A549 (cell line): ENCODE measurements at regions not wholly inside any gene's neighbourhood (a gene's known extent, or its start where the extent isn't known, plus 50 kb on each side); places are given as distances from the start of the nearest gene placed in this dataset.
"Not testable (repeated sequence)": the region's sequence is repeated elsewhere in the genome, so short reads cannot be mapped to it uniquely, and the experiment has no call there.

Experiments used
- HDAC2 ChIP-seq: fragments of 200-600 bp; sonication (generic); IDR thresholded peaks from 2 replicates; pipeline ENCODE4 v1.6.1; 2016
- JUN ChIP-seq, 2 experiments: fragments of >200 bp; sonication (Bioruptor Twin); formaldehyde crosslinking; IDR thresholded peaks; 2 replicates in 1 of 2; 3 replicates in 1 of 2; pipeline ENCODE4 v1.6.1; 2016 to 2017
- KDM5A ChIP-seq: fragments of 200-600 bp; sonication (generic); IDR thresholded peaks from 2 replicates; pipeline ENCODE4 v1.6.1; 2016; ENCODE audit warnings: antibody characterized with exemption, mild to moderate bottlenecking
- MAFK ChIP-seq: fragments of 450-650 bp; IDR thresholded peaks from 2 replicates; pipeline ENCODE4 v1.6.1; 2014; ENCODE audit not compliant: partially characterized antibody
- POLR2A ChIP-seq: IDR thresholded peaks from 2 replicates; pipeline ENCODE4 v1.6.1; 2012; ENCODE audit warnings: mild to moderate bottlenecking, low read length
- REST ChIP-seq: fragments of 200-600 bp; sonication (generic); IDR thresholded peaks from 2 replicates; pipeline ENCODE4 v1.6.1; 2016; ENCODE audit warnings: antibody characterized with exemption, mild to moderate bottlenecking, moderate library complexity
- TF ChIP-seq, protein P1 (sequence below): fragments of >200 bp; sonication (Bioruptor Twin); formaldehyde crosslinking; IDR thresholded peaks from 3 replicates; pipeline ENCODE4 v1.5.1; 2016
- TF ChIP-seq, protein P2 (sequence below): fragments of 450-650 bp; IDR thresholded peaks from 2 replicates; pipeline ENCODE4 v1.6.1; 2014; ENCODE audit warnings: antibody characterized with exemption
- TF ChIP-seq, protein P3 (sequence below): IDR thresholded peaks from 2 replicates; pipeline ENCODE4 v1.6.1; 2012

- TF ChIP-seq, protein P1, sequence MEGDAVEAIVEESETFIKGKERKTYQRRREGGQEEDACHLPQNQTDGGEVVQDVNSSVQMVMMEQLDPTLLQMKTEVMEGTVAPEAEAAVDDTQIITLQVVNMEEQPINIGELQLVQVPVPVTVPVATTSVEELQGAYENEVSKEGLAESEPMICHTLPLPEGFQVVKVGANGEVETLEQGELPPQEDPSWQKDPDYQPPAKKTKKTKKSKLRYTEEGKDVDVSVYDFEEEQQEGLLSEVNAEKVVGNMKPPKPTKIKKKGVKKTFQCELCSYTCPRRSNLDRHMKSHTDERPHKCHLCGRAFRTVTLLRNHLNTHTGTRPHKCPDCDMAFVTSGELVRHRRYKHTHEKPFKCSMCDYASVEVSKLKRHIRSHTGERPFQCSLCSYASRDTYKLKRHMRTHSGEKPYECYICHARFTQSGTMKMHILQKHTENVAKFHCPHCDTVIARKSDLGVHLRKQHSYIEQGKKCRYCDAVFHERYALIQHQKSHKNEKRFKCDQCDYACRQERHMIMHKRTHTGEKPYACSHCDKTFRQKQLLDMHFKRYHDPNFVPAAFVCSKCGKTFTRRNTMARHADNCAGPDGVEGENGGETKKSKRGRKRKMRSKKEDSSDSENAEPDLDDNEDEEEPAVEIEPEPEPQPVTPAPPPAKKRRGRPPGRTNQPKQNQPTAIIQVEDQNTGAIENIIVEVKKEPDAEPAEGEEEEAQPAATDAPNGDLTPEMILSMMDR: not testable (repeated sequence)
- TF ChIP-seq REST; POLR2A; KDM5A; HDAC2; MAFK; JUN (IDR thresholded peaks at IDR 0.05): not testable (repeated sequence)
- TF ChIP-seq, protein P2, sequence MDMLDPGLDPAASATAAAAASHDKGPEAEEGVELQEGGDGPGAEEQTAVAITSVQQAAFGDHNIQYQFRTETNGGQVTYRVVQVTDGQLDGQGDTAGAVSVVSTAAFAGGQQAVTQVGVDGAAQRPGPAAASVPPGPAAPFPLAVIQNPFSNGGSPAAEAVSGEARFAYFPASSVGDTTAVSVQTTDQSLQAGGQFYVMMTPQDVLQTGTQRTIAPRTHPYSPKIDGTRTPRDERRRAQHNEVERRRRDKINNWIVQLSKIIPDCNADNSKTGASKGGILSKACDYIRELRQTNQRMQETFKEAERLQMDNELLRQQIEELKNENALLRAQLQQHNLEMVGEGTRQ: not testable (repeated sequence)
- TF ChIP-seq, protein P3, sequence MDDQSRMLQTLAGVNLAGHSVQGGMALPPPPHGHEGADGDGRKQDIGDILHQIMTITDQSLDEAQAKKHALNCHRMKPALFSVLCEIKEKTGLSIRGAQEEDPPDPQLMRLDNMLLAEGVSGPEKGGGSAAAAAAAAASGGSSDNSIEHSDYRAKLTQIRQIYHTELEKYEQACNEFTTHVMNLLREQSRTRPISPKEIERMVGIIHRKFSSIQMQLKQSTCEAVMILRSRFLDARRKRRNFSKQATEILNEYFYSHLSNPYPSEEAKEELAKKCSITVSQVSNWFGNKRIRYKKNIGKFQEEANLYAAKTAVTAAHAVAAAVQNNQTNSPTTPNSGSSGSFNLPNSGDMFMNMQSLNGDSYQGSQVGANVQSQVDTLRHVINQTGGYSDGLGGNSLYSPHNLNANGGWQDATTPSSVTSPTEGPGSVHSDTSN: not testable (repeated sequence)
Measured at GRCh38 chr13:18824678-18825077, 356.9 kb downstream of the TUBA3C start.
